Ramos (cell line): ENCODE measurements at regions not wholly inside any gene's neighbourhood (a gene's known extent, or its start where the extent isn't known, plus 50 kb on each side); places are given as distances from the start of the nearest gene placed in this dataset.

Experiments used
- in situ Hi-C: fragments of 300-500 bp; cut with MboI; formaldehyde crosslinking; loops from one replicate; pipeline ENCODE4 v1.14.3; 2022; ENCODE audit warnings: low sequenced_read_pairs; ENCODE audit not compliant: unreplicated experiment

- in situ Hi-C loops: no loop called here
These were observed 580.0 kb downstream of the QKI start for GRCh38 chr6:163994566-163994965.

DNA sequence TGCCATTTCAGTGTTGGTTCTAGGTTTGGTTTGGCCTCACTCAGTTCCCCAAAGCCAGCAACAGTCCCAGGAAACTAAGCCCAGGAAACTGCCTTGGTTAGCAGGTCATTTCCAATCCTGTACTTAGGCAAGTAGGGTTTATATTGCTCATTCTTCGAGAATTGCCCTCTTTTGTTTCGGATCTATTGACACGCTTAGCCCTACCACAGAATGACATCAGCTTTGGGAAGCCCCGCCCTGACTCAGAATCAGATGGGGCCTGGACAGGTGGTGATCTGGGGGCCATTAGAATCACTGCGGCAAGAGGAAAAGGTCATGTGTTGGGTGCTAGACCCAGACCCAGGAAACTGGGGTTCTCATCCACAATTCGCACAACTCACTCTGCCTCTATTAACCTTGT, 578.2 kb downstream of the QKI start:
- in situ Hi-C loops: no loop called here

GRCh38 chr6:163992056-163992455, 577.5 kb downstream of the QKI start:
- in situ Hi-C loops: no loop called here

- in situ Hi-C loops: no loop called here
These were observed 576.8 kb downstream of the QKI start for GRCh38 chr6:163991321-163991720.

DNA sequence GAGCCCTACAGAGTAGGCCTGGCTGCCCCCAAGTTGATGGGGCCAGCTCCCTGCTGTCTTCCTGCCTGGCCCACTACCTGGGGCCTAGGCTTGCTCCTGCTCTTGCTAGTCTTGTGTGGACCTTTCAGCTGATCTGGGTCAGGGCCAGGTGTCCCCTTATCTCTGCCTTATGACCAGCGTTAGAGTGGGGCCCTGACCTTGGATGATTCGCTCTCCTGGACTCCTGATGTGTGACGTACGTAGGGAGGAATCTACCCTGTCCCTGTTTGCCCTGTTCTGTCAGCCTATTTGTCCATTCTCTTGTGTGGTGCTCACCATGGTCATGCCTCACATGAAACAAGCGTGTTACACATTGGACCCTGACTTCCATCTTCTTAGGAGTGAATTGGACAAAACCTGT, 571.8 kb downstream of the QKI start:
- in situ Hi-C loops: no loop called here

- in situ Hi-C loops: no loop called here
These were observed 571.2 kb downstream of the QKI start for GRCh38 chr6:163985710-163986109.

DNA sequence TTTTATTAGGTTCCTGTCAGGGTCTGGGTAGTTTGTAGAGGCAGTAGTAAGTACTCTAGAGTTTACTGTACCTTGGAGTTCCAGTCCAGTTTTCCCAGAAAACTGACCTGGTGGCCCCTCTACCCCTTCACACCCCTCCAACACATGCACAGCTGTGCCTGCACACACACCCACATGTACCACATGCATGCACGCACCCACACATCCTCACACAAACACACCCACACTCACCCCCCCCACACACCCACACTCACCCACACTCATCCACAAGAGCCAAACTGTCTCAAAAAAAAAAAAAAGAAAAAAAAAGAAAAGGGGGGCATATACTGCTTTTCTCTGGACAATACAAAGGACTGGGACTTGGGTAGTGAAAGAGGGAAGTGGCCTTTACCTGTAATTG, 570.5 kb downstream of the QKI start:
- in situ Hi-C loops: no loop called here

DNA sequence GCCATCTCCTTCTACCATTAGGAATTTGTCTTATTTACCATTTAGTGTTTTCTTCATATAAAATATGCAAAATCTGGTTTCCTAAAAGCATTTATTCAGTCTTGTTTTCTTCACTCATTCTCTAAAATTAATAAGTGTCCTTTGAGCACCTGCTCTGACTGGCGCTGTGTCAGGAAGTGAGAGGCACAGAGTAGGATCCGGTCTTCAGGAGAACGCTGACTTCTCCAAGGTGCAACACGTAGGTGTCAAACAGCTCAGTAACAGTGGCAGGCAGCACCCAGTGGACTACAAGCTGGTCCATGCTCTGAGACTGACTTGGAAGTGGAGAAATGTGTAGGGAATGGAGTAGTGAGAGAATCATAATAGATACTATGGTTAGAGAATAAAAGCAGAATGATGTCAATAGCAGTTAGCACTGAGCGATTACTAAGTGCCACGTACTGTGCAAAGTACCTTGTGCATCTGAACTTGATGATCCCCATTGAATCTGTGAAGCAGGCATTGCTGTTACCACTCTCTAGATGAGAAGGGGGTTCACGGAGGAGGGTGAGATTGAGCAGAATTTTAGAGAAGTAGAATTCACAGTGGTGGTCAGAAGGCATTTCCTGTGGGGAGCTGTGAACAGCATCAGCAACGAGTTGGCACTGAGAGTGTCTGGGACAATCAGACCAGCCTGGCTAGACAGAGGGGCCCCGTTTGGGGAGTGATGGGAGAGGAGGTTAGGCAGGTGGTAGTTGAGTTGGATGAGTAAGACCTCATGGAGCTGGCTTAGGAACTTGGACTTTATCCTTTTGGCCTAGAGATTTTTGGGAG, 569.8 kb downstream of the QKI start:
- in situ Hi-C loops: no loop called here

DNA sequence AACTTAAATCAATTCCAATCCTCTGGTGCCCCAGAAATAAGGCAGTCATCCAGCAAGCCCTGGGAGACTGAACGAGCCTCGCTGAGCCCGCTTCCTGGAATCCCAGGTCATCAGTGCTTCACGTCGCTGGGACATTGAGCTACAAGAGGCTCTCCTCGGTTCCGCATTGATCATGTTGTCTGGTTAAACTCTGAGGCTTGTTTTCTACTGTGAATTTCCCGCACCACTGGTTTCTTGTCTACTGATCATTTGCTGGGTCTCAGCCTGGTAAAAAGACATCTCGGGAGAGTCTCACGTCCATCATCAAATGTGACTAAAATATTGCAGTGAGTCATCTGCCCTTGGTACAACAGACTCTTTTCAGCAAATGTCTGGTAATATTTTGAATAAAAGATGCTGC, 569.2 kb downstream of the QKI start:
- in situ Hi-C loops: no loop called here

- in situ Hi-C loops: loop anchor here (25.0 kb wide), 2 partner anchors 562 to 787 kb away; partner anchors contain the start of gene QKI
These were observed 559.8 kb downstream of the QKI start for GRCh38 chr6:163974322-163974721.

DNA sequence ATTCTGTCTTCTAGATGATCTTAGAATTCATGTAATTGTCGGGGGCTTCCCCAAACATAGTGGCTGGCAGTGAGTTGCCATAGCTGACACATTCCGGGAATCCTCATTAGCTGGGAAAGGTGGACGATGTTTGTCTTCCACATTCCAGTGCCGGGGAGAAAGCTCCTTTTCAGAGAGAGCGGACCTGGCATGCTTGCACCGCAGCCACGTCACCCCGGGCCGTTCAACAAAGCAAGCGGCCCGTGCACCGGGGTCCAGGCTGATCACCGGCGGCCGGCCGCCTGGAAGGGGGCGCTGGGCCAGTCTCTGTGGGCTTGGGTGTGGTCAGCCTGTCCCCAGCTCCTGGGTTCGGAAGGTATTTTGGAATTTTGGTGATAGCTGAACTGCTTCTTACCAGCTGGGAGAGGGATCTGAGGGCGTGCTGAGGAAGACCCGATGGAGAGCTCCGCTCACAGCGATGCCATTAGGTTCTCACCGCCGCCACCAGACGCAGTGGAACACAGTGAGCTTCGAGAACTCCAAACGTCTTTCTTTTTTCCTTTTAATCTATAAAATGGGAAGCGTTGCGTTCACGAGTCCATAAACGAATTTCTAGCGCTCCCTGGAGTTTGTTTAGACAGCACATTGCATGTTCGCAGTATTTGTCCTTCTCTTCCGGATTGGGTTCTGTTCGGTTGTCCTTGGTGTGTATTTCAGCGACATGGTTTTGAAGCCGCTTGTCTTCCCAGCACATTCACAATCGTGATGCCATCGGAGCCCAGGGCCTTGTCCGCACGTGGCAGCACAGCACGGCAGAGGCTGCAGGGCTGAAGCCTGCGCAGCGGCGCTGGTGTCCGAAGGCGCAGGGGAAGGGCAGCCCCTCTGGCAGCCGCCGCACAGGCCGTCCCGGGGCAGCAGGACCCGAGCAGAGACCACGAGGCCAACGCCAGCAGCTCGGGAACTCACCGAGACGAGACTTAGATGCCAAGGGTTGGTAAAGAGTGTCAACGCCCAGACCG, 557.6 kb downstream of the QKI start:
- in situ Hi-C loops: loop anchor here (25.0 kb wide), 2 partner anchors 560 to 785 kb away; partner anchors contain the start of gene QKI

GRCh38 chr6:163970846-163971564, 556.5 kb downstream of the QKI start:
- in situ Hi-C loops: loop anchor here (25.0 kb wide), 2 partner anchors 559 to 784 kb away; partner anchors contain the start of gene QKI

DNA sequence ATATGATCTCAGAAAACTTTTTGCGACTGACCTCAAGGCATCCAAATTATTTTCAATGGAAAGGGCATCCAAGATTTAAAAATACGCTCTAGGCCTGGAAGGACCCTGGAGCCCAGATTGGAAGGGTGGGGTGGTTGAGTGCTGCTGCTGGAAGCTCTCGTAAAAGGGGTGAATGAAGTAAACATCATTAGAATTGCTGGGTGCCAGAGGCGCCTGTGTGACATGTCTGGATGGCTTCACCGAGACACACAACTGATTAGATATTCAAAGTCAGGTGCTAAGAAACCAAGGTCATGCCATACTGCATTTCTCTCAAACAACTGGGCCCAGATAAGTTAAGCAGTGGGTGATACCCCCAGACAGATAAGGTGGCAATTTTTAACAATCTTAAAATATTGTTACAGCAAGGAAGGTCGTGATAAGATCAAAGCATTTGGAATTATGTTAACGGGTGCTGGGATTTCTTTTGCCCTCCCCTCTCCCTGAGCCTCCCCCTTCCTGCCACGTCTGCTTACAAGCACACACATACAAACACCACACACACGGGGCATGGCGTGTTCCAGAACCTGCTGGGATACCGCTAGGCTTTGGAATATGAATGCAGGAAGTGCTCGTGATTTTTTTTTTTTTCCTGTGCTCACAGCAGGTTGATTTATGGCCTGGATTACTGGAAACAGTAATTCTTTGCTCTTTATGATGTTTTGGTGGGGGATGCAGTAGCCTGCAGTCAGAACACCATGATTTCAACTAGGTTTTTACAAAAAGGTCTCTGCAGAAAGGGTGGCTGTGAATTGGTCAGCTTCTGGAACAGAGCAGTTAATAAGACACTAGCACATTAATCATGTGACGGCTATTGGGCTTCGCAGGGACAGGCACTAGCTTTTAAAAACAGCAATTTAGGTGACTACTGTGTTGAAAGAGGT, 551.2 kb downstream of the QKI start:
- in situ Hi-C loops: loop anchor here (25.0 kb wide), 2 partner anchors 553 to 778 kb away; partner anchors contain the start of gene QKI

DNA sequence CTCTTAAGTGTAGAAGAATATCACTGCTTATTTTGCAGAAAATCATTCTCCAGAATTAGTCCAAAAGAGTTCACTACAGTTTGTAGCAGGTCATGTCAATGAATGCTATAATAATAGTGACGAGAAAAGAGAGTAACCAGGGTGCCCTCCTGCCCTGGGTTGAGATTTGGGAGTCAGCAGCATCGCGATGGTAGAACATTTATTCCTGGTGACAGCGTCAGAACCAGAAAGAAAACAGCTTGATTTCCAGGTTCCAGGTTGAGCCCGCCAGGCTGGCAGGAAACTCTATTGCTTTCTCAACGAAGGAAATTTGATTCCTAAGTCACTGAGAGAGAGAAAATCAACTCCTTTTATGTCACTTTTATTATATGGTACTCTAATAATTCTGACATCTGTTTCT, 550.3 kb downstream of the QKI start:
- in situ Hi-C loops: loop anchor here (25.0 kb wide), 2 partner anchors 552 to 777 kb away; partner anchors contain the start of gene QKI

DNA sequence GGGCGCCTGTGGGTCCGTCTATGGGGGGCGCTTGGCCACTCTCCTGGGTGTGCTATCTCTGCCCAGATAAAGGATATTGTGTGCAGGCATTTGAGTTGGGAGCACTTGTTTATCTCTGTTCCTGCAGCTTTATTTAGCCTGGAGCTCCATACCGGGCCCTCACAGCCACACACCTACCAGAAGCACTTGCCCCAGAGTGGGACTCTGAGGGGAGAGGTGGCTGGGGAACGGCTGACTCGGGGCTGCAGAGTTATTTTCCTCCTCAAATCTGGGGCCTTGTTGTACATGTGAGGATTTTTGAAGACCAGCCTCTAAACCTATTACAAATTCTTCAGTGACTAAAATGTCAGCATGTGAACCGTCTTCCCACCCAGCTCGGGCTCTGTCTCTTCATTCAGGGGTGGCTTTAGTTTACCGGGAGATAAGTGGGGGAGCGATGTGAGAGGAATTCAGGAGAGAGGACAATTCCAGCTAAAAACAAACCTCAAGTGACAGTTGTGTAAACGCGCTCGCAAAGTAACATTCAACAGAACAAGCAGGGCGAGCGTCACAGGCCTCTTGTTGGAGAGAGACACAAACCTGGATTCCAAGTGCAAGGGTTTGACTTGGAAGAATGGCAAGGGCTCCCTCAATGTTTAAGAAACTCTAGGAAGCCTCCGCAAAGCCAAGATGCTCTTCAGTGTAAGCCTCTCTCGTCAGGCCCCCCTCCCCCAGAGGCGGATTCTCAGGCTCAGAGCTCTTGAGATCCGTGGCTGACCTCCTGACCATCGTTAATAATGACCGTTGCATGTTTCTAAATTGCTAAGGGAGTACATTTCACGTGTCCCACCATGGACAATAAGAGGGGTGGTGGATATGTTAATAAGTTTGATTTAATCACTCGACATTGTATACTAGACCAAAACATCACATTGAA, 548.9 kb downstream of the QKI start:
- in situ Hi-C loops: loop anchor here (25.0 kb wide), 2 partner anchors 551 to 776 kb away; partner anchors contain the start of gene QKI

GRCh38 chr6:163962627-163963117, 548.2 kb downstream of the QKI start:
- in situ Hi-C loops: loop anchor here (25.0 kb wide), 2 partner anchors 550 to 775 kb away; partner anchors contain the start of gene QKI

DNA sequence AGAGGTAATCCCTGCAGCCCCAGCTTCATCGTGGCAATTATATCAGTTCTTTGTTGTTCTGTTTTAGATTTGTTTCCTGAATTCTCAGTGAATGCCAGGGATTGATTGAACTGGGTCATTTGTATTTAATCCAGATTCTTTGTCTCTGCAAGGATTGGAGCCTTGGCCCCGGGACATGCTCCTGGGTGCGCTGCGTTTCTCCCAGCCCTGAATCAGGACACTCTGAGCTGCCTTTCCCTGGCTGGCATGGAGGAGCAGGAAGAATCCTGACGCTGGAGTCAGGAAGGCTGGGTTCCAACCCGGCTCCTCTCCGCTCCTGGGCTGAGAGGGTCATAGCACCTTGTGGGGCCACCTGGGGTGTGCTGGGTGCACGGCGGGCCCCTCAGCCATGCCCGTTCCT, 545.6 kb downstream of the QKI start:
- in situ Hi-C loops: loop anchor here (25.0 kb wide), 2 partner anchors 548 to 773 kb away; partner anchors contain the start of gene QKI
